ENCODE measurements at regions not wholly inside any gene's neighbourhood (a gene's known extent, or its start where the extent isn't known, plus 50 kb on each side); places are given as distances from the start of the nearest gene placed in this dataset.

GRCh38 chr5:71996789-71997188 lies 110.5 kb upstream of the MAP1B start:
- DNase-seq: no peak

GRCh38 chr5:71998746-71999145 lies 108.5 kb upstream of the MAP1B start:
- DNase-seq: no peak

- DNase-seq: no peak
These were observed 106.6 kb upstream of the MAP1B start for GRCh38 chr5:72000707-72001106.

GRCh38 chr5:72005671-72006070 lies 101.6 kb upstream of the MAP1B start:
- DNase-seq: no peak

- DNase-seq: no peak
These were observed 100.9 kb upstream of the MAP1B start for GRCh38 chr5:72006361-72006760.

- DNase-seq: no peak
These were observed 99.8 kb upstream of the MAP1B start for GRCh38 chr5:72007336-72008111.

- DNase-seq: no peak
These were observed 98.0 kb upstream of the MAP1B start for GRCh38 chr5:72009280-72009679.

- DNase-seq: no peak
These were observed 96.8 kb upstream of the MAP1B start for GRCh38 chr5:72010430-72010829.

GRCh38 chr5:72012906-72013305 lies 94.4 kb upstream of the MAP1B start:
- no peak for DNase-seq

- peak in 27 of 51 donors; percentile 5 to 87 (median 38) for DNase-seq
These were observed 93.3 kb upstream of the MAP1B start for GRCh38 chr5:72013766-72014624.

- peak in 44 of 51 donors; percentile 13 to 91 (median 62) for DNase-seq
These were observed 92.1 kb upstream of the MAP1B start for GRCh38 chr5:72015103-72015548.

- peak in 1 of 51 donors; percentile 0 for DNase-seq
These were observed 89.0 kb upstream of the MAP1B start for GRCh38 chr5:72018143-72018803.

- no peak for DNase-seq
These were observed 86.9 kb upstream of the MAP1B start for GRCh38 chr5:72020161-72020983.

- DNase-seq: no peak
These were observed 85.5 kb upstream of the MAP1B start for GRCh38 chr5:72021651-72022357.

GRCh38 chr5:72028382-72028781 lies 78.9 kb upstream of the MAP1B start:
- no peak for DNase-seq

GRCh38 chr5:72030237-72030636 lies 77.0 kb upstream of the MAP1B start:
- no peak for DNase-seq

GRCh38 chr5:72032788-72033187 lies 74.5 kb upstream of the MAP1B start:
- no peak for DNase-seq

- no peak for DNase-seq
These were observed 72.5 kb upstream of the MAP1B start for GRCh38 chr5:72034770-72035169.

GRCh38 chr5:72035831-72036230 lies 71.4 kb upstream of the MAP1B start:
- no peak for DNase-seq

- peak in 2 of 51 donors; percentile 5 for DNase-seq
These were observed 70.3 kb upstream of the MAP1B start for GRCh38 chr5:72036951-72037350.
